Uterus (tissue), 2 donors: ENCODE measurements at regions not wholly inside any gene's neighbourhood (a gene's known extent, or its start where the extent isn't known, plus 50 kb on each side); places are given as distances from the start of the nearest gene placed in this dataset.

Source experiments
- CTCF ChIP-seq, 4 experiments: fragments of 200-600 bp in 2 of 4; fragments of 450-650 bp in 2 of 4; sonication (generic) in 2 of 4; IDR thresholded peaks; one replicate each; pipeline ENCODE4 v1.5.1; 2016 to 2019; ENCODE audit warnings: antibody characterized with exemption in 4 of 4, mild to moderate bottlenecking in 2 of 4, moderate library complexity in 1 of 4
- POLR2A ChIP-seq, 2 donors: fragments of 450-650 bp; IDR thresholded peaks; one replicate each; pipeline ENCODE4 v1.6.1; 2016; ENCODE audit warnings: antibody characterized with exemption in 2 of 2, mild to moderate bottlenecking in 1 of 2, moderate library complexity in 1 of 2

GRCh38 chr2:129805899-129806298, 173.6 kb upstream of the RAB6C start:
- TF ChIP-seq POLR2A (IDR thresholded peaks at IDR 0.05) (no peak), CTCF (IDR thresholded peaks at IDR 0.05) (no peak)
